Peyer's patch (tissue), 4 donors: ENCODE measurements at regions not wholly inside any gene's neighbourhood (a gene's known extent, or its start where the extent isn't known, plus 50 kb on each side); places are given as distances from the start of the nearest gene placed in this dataset.

Experiments
- CTCF ChIP-seq, 6 experiments: fragments of 450-650 bp in 4 of 6; fragments of 200-600 bp in 2 of 6; sonication (generic) in 1 of 6; IDR thresholded peaks; one replicate each; pipeline ENCODE4 v1.5.1; 2017 to 2019; ENCODE audit warnings: antibody characterized with exemption in 6 of 6, mild to moderate bottlenecking in 3 of 6, moderate library complexity in 1 of 6
- POLR2A ChIP-seq, 2 donors: fragments of 450-650 bp; IDR thresholded peaks; one replicate each; pipeline ENCODE4 v1.5.1; 2017; ENCODE audit warnings: antibody characterized with exemption in 2 of 2, mild to moderate bottlenecking in 2 of 2, moderate library complexity in 2 of 2

- no peak for TF ChIP-seq CTCF (IDR thresholded peaks at IDR 0.05)
- TF ChIP-seq POLR2A (IDR thresholded peaks at IDR 0.05), result no peak
Measured at GRCh38 chr2:4604767-4605166, 901.4 kb downstream of the DCDC2C start.
